ENCODE measurements at regions not wholly inside any gene's neighbourhood (a gene's known extent, or its start where the extent isn't known, plus 50 kb on each side); places are given as distances from the start of the nearest gene placed in this dataset.

GRCh38 chr1:105565006-105565405 lies 1491.5 kb upstream of the PRMT6 start:
- TF ChIP-seq CTCF (IDR thresholded peaks at IDR 0.05; ENCODE audit: insufficient read depth, low read length) (no peak), REST (IDR thresholded peaks at IDR 0.05; ENCODE audit: insufficient replicate concordance, low read depth) (no peak)
